ENCODE measurements at regions not wholly inside any gene's neighbourhood (a gene's known extent, or its start where the extent isn't known, plus 50 kb on each side); places are given as distances from the start of the nearest gene placed in this dataset.

GRCh38 chr5:10130881-10131280 lies 118.8 kb downstream of the ATPSCKMT start:
- Histone ChIP-seq H3K9me3 (ENCODE audit: control insufficient read depth, low read depth, low read length) (no peaks in the 10 kb centered on the region), H3K14ac (ENCODE audit: insufficient read depth, low read length) (no peak overlapping the region), H3K4ac (ENCODE audit: low read depth, low read length) (no peak overlapping the region), H3K79me2 (ENCODE audit: insufficient read depth, low read length) (no peaks in the 10 kb centered on the region), H4K5ac (ENCODE audit: insufficient read length, low read depth, low read length) (no peak overlapping the region), H3K79me1 (ENCODE audit: insufficient read depth, low read depth, low read length, poor library complexity, severe bottlenecking) (no peaks in the 10 kb centered on the region), H3K4me1 (ENCODE audit: insufficient read depth, low read length) (no peaks in the 10 kb centered on the region), H2BK12ac (ENCODE audit: insufficient read length, low read depth, low read length) (no peak overlapping the region), H2AFZ (ENCODE audit: low read length) (no peak overlapping the region), H3K23me2 (ENCODE audit: insufficient read length, low read depth, low read length, poor library complexity, severe bottlenecking) (no peaks in the 10 kb centered on the region), H3K23ac (ENCODE audit: insufficient read length, low read depth, low read length) (no peak overlapping the region), H4K91ac (ENCODE audit: insufficient read length, low read depth, low read length) (no peak overlapping the region), H3K27me3 (ENCODE audit: insufficient read depth, low read length) (no peaks in the 10 kb centered on the region), H3K18ac (ENCODE audit: insufficient read length, low read depth, low read length) (no peak overlapping the region), H2BK5ac (ENCODE audit: insufficient read length, low read length) (no peak overlapping the region), H3K9ac (ENCODE audit: extremely low read depth, insufficient read length, low read length) (no peak overlapping the region), H4K20me1 (ENCODE audit: control insufficient read depth, insufficient read depth, insufficient read length) (no peaks in the 10 kb centered on the region), H3K27ac (ENCODE audit: insufficient read length, low read depth, low read length) (no peak overlapping the region), H2BK15ac (ENCODE audit: low read depth, low read length) (no peak overlapping the region), H2AK5ac (ENCODE audit: insufficient read length, low read length) (no peak overlapping the region), H4K8ac (replicated peaks; ENCODE audit: insufficient read length, low read depth, low read length) (no peak overlapping the region), H3K56ac (ENCODE audit: insufficient read length, low read depth, low read length) (no peak overlapping the region), H3T11ph (ENCODE audit: low read length) (no peak overlapping the region), H2BK120ac (ENCODE audit: low read depth, low read length, poor library complexity, severe bottlenecking) (no peak overlapping the region), H2BK20ac (ENCODE audit: low read depth, low read length, poor library complexity, severe bottlenecking) (no peak overlapping the region), H3K4me2 (ENCODE audit: insufficient read depth, insufficient read length, low read length) (no peak overlapping the region)
- Mint-ChIP-seq H3K4me3 (no peak overlapping the region), H3K36me3 (ENCODE audit: insufficient read depth in 1 of 3, low read depth in 3 of 3) (no peaks in the 10 kb centered on the region; a peak in 1 of 7 replicates), H3K4me1 (peaks cover 0 to 2% of the 10 kb centered on the region in 2 experiments; a peak in 2 of 4 replicates), H3K9me3 (no peaks in the 10 kb centered on the region), H3K27me3 (ENCODE audit: low read depth) (no peaks in the 10 kb centered on the region; the same call in none of the 2 replicates), H3K27ac (no peak overlapping the region; a peak in 1 of 7 replicates)
- WGBS (ENCODE audit: extremely low coverage, insufficient read length, low lambda C conversion rate) = no CpG with 5 or more reads among the region's 3 CpGs
- no peak for DNase-seq
- TF ChIP-seq CTCF (conservative IDR thresholded peaks at IDR 0.05) = no peak
